Neural crest cell (in vitro differentiated cells): ENCODE measurements at regions not wholly inside any gene's neighbourhood (a gene's known extent, or its start where the extent isn't known, plus 50 kb on each side); places are given as distances from the start of the nearest gene placed in this dataset.

ENCODE experiments used
- DNase-seq: peaks from one replicate; pipeline ENCODE4 v3.0.0; 2021; ENCODE audit warnings: low read depth, mixed read lengths, low spot score
- H3K27ac Mint-ChIP-seq: one replicate; pipeline ENCODE4 v1.8.0; 2021; ENCODE audit warnings: mild to moderate bottlenecking, mixed read lengths; ENCODE audit not compliant: unreplicated experiment
- H3K27me3 Mint-ChIP-seq: 2 replicates; pipeline ENCODE4 v1.8.0; 2021; ENCODE audit warnings: low read depth, mild to moderate bottlenecking, mixed read lengths
- H3K36me3 Mint-ChIP-seq: 2 replicates; pipeline ENCODE4 v1.8.0; 2021; ENCODE audit warnings: low read depth, mild to moderate bottlenecking, mixed read lengths
- H3K4me1 Mint-ChIP-seq: 2 replicates; pipeline ENCODE4 v1.8.0; 2021; ENCODE audit warnings: mixed read lengths
- H3K4me3 Mint-ChIP-seq: one replicate; pipeline ENCODE4 v1.8.0; 2021; ENCODE audit warnings: mild to moderate bottlenecking, mixed read lengths
- H3K9me3 Mint-ChIP-seq: 2 replicates; pipeline ENCODE4 v1.8.0; 2021; ENCODE audit warnings: mixed read lengths
- TF ChIP-seq, protein P1 (sequence below): fragments of 200-600 bp; sonication (generic); conservative IDR thresholded peaks from 2 replicates; pipeline ENCODE4 v1.5.0; 2021; ENCODE audit warnings: antibody characterized with exemption, mild to moderate bottlenecking

DNA sequence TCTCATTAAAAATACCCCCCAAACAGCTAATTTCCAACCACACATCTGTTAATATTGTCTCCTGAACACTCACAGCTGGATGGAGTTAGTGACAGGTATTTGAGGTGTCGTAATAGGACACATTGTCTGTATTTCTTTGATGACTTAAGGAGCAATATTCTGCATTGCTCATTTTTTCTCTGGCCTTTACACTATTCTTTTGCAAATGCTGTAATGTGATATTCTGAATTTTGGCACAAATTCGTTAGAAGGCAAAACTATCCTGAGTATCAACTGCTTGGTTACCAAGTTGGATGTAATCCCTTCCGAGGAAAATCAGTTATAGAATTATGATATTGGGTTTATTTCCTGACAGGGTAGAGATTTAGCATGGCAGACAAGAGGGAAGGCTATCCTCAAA is 1030.2 kb downstream of the MCTP2 start:
- H3K9me3 Mint-ChIP-seq: no peaks in the 10 kb centered on the region
- peaks cover 61% of the 10 kb centered on the region for H3K4me1 Mint-ChIP-seq
- H3K36me3 Mint-ChIP-seq: no peaks in the 10 kb centered on the region
- H3K4me3 Mint-ChIP-seq: no peak overlapping the region
- no peak overlapping the region for H3K27ac Mint-ChIP-seq
- TF ChIP-seq, protein P1, sequence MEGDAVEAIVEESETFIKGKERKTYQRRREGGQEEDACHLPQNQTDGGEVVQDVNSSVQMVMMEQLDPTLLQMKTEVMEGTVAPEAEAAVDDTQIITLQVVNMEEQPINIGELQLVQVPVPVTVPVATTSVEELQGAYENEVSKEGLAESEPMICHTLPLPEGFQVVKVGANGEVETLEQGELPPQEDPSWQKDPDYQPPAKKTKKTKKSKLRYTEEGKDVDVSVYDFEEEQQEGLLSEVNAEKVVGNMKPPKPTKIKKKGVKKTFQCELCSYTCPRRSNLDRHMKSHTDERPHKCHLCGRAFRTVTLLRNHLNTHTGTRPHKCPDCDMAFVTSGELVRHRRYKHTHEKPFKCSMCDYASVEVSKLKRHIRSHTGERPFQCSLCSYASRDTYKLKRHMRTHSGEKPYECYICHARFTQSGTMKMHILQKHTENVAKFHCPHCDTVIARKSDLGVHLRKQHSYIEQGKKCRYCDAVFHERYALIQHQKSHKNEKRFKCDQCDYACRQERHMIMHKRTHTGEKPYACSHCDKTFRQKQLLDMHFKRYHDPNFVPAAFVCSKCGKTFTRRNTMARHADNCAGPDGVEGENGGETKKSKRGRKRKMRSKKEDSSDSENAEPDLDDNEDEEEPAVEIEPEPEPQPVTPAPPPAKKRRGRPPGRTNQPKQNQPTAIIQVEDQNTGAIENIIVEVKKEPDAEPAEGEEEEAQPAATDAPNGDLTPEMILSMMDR: no peak
- DNase-seq: no peak
- H3K27me3 Mint-ChIP-seq: no peaks in the 10 kb centered on the region

DNA sequence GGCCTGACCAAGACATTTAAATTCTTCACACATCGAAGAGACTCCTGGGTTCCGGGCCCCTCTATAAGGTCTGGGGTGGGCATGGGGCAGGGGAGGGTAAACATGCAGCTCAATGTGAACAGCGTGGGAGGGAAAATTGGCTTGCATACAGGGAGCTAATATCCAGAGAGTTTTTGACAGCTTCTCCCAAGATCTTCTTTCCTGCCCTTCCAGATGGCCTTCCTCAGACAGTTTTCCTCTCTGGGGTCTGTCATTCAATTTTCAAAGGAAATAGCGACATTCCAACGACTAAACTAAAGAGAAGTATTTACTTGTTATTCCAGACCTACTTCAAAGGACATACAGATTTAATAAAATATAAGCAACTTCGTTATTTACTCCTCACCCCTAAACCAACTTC is 1030.6 kb downstream of the MCTP2 start:
- no peaks in the 10 kb centered on the region for H3K36me3 Mint-ChIP-seq
- TF ChIP-seq, protein P1: no peak
- no peak overlapping the region for H3K27ac Mint-ChIP-seq
- H3K4me1 Mint-ChIP-seq: peaks cover 62% of the 10 kb centered on the region
- no peaks in the 10 kb centered on the region for H3K27me3 Mint-ChIP-seq
- H3K4me3 Mint-ChIP-seq: no peak overlapping the region
- DNase-seq: no peak
- H3K9me3 Mint-ChIP-seq: no peaks in the 10 kb centered on the region

DNA sequence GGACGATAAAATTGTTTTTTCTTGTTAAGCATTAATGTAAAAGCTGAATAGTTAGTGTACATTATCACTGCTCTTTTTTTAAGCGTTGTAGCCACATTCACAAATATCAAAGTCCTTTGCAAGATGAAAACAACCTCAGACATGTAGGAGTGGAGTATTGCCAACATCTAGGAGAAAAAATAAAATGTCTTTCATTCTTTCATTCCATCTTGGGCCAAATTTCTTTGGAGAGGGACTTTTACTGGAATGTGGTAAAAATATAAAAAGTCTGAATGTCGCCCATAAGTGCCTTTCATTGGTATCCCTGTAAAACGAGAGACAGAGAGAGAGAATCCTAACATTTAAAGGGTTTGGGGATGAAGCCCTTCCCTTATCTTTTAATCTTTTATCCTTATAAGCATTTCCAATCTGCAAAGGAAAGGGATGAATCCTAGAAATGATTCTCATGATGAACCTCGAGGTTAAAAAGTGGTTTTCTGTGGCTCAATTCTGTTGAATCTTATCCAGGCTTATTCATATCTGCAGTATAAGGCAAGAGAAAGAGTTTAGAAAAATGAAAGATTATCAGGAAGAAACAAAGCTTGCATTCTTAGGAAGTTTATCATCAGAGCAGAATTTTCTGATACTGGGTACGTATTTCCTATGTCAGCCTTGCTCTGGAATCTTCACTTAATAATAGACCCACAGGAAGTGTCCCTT is 1031.7 kb downstream of the MCTP2 start:
- TF ChIP-seq, protein P1: no peak
- Mint-ChIP-seq H3K27me3 (no peaks in the 10 kb centered on the region), H3K36me3 (no peaks in the 10 kb centered on the region)

DNA sequence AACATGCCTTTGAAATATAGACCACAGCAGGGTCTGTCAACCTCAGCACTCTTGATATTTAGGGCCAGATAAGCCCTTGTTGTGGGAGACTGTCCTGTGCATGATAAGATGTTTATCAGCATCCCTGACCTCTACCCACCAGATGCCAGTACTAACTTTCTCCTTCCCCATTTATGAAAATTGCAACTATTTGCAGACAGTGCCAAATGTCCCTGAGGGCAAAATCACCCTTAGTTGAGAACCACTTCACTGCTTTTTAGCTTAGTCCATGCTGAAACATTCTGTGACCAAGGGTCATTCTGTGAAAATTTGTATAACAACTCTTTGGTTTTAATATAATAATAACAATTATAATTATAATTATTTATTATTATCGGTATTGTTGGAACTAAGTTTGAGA is 1032.4 kb downstream of the MCTP2 start:
- H3K9me3 Mint-ChIP-seq: peaks cover 5% of the 10 kb centered on the region
- H3K4me1 Mint-ChIP-seq: peaks cover 61% of the 10 kb centered on the region
- H3K4me3 Mint-ChIP-seq: no peak overlapping the region
- TF ChIP-seq, protein P1: no peak
- H3K36me3 Mint-ChIP-seq: no peaks in the 10 kb centered on the region
- H3K27ac Mint-ChIP-seq: no peak overlapping the region
- DNase-seq: no peak
- no peaks in the 10 kb centered on the region for H3K27me3 Mint-ChIP-seq

More for the DNA sequence above, 1031.7 kb downstream of the MCTP2 start:
- peaks cover 4% of the 10 kb centered on the region for H3K9me3 Mint-ChIP-seq
- H3K4me1 Mint-ChIP-seq: peaks cover 62% of the 10 kb centered on the region
- no peak for DNase-seq
- H3K27ac Mint-ChIP-seq: no peak overlapping the region
- no peak overlapping the region for H3K4me3 Mint-ChIP-seq

DNA sequence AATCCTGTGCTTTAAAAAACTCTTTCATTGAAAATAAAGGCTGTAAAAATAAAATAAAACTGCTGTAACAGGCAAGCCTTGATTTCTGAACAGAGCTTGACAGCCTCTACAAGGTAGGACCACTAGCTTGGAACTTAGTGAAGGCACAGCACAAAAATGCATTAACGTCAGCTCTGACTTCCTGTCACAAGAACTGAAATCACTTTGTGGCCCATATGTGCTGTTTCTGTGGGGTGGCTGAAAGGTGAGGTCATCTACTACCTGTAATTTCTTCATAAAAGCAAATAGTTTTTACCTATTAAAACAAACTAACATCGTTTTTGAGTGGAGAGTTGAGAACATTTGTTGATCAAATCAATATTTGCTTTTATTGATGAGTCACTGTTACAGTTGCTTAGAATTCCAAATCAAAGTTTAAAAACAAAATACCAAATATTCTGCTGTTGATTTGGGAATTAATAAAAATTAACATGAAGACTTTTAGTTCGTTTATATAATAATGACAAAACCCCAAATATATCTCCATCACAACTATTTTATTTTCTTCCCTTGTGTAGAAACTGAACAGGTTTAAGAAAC is 1034.1 kb downstream of the MCTP2 start:
- peaks cover 46% of the 10 kb centered on the region for H3K4me1 Mint-ChIP-seq
- H3K36me3 Mint-ChIP-seq: no peaks in the 10 kb centered on the region
- no peak overlapping the region for H3K27ac Mint-ChIP-seq
- DNase-seq: no peak
- no peak overlapping the region for H3K4me3 Mint-ChIP-seq
- no peaks in the 10 kb centered on the region for H3K27me3 Mint-ChIP-seq
- TF ChIP-seq, protein P1: no peak
- peaks cover 5% of the 10 kb centered on the region for H3K9me3 Mint-ChIP-seq
